Colonic mucosa (tissue), 4 donors: ENCODE measurements at regions not wholly inside any gene's neighbourhood (a gene's known extent, or its start where the extent isn't known, plus 50 kb on each side); places are given as distances from the start of the nearest gene placed in this dataset.
"Not testable (repeated sequence)": the region's sequence is repeated elsewhere in the genome, so short reads cannot be mapped to it uniquely, and the experiment has no call there.

Experiments
- DNase-seq: peaks from one replicate; pipeline ENCODE4 v3.0.0-alpha.2; 2020
- H3K27ac ChIP-seq: fragments of 200-600 bp; one replicate; pipeline ENCODE4 v1.8.0; 2021
- H3K27me3 ChIP-seq: fragments of 200-600 bp; one replicate; pipeline ENCODE4 v1.8.0; 2021
- H3K36me3 ChIP-seq: fragments of 200-600 bp; one replicate; pipeline ENCODE4 v1.8.0; 2021
- H3K4me1 ChIP-seq: fragments of 200-600 bp; one replicate; pipeline ENCODE4 v1.8.0; 2021; ENCODE audit warnings: mild to moderate bottlenecking
- H3K4me3 ChIP-seq: fragments of 200-600 bp; one replicate; pipeline ENCODE4 v1.8.0; 2021
- H3K9ac ChIP-seq, 2 donors: one replicate each; pipeline ENCODE4 v1.7.0; 2013; ENCODE audit warnings: control low read depth in 2 of 2, low read depth in 2 of 2, low read length in 2 of 2
- H3K9me3 ChIP-seq: fragments of 200-600 bp; one replicate; pipeline ENCODE4 v1.8.0; 2021
- CTCF ChIP-seq: fragments of 200-600 bp; IDR thresholded peaks from one replicate; pipeline ENCODE4 v1.8.0; 2022; ENCODE audit warnings: antibody characterized with exemption, mild to moderate bottlenecking
- intact Hi-C: fragments of 100-400 bp; cut with DNase I; formaldehyde crosslinking; loops from one replicate; pipeline ENCODE4 v1.14.1; 2022
- donor health status: healthy.
- donor health status: DM: no; HTN: no; CAD: no.
- donor health status: DM: no; HTN: no; CAD: no.

DNA sequence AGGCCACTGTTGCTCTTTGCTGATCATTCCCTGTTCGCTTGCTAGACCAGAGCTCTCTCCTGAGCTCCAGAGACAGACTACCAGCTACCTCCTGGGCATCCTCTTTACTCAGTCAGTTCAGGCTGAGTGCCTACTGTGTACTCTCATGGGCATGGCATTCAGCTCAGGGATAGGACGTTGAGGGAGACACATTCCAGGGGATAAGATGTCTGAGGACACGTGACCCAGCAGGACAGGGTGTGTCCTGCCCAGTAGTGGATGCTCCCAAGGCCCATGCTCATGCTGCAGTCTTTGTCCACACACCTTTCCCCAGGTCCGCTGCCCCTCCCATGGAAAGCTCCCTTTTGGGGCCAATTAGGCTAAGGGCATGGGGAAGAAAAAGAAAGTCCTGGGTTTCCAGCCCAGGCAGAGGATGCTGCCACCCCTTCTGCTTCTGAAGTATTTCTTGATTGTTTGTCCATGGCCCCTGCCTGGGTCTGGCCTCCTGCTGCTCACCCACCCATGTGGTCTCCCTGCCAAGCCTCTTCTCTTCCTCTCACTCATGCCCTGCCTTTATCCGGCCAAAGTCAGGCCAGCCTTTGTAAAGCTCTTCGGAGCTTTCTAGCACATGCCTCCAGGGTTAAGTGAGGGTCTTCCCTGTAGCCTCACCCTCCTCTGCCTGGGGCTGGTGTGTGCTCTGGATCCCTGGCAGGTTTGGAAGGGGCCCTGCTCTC lies 60.5 kb upstream of the PITX1 start:
- no peak for TF ChIP-seq CTCF
- Histone ChIP-seq H3K9me3 (no peaks in the 10 kb centered on the region), H3K9ac (no peak overlapping the region), H3K27me3 (no peaks in the 10 kb centered on the region), H3K36me3 (no peaks in the 10 kb centered on the region), H3K4me3 (no peak overlapping the region), H3K27ac (no peak overlapping the region), H3K4me1 (no peaks in the 10 kb centered on the region)
- intact Hi-C loops: no loop called here
- DNase-seq: no peak

DNA sequence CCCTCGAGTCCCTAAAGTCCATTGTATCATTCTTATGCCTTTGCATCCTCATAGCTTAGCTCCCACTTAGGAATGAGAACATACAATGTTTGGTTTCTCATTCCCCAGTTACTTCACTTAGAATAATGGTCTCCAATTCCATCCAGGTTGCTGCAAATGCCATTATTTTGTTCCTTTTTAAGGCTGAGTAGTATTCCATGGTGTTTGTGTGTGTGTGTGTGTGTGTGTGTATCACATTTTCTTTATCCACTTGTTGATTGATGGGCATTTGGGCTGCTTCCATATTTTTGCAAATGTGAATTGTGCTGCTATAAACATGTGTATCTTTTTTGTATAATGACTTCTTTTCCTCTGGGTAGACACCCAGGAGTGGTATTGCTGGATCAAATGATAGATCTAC lies 59.5 kb upstream of the PITX1 start:
- H3K4me1 ChIP-seq, H3K27ac ChIP-seq, H3K36me3 ChIP-seq, H3K9me3 ChIP-seq, H3K4me3 ChIP-seq, DNase-seq, H3K9ac ChIP-seq, intact Hi-C loops, H3K27me3 ChIP-seq: not testable (repeated sequence)

- Histone ChIP-seq H3K9me3 (no peaks in the 10 kb centered on the region), H3K9ac (no peak overlapping the region), H3K4me1 (no peaks in the 10 kb centered on the region), H3K4me3 (no peak overlapping the region), H3K27ac (no peak overlapping the region), H3K27me3 (no peaks in the 10 kb centered on the region), H3K36me3 (no peaks in the 10 kb centered on the region)
- DNase-seq: no peak
- no peak for TF ChIP-seq CTCF
- intact Hi-C loops: no loop called here
These were observed 58.4 kb upstream of the PITX1 start for GRCh38 chr5:135092476-135092875.

- Histone ChIP-seq H3K9me3 (no peaks in the 10 kb centered on the region), H3K4me3 (no peak overlapping the region), H3K4me1 (no peaks in the 10 kb centered on the region), H3K36me3 (no peaks in the 10 kb centered on the region), H3K27me3 (no peaks in the 10 kb centered on the region), H3K27ac (no peak overlapping the region), H3K9ac (no peak overlapping the region)
- intact Hi-C loops: no loop called here
- DNase-seq: no peak
- no peak for TF ChIP-seq CTCF
These were observed 57.3 kb upstream of the PITX1 start for GRCh38 chr5:135091286-135091685.

DNA sequence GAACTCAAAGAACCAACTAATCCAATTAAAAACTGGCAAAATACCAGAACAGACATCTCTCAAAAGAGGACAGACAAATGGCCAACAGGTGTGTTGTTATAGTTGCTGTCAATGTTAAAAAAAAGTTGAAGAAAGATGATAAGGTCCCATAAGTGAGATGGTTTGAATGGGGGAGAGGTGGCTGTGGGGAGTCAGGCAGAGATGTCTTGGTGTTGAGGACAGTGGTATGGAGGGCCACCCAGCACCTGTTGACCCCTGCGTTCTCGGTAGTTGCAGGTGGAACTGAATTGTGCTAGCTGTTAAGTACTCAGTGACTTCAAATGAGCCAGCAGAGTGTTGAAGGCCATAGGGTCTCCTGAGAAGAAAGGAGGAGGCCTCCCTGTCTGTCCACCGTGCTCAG lies 55.9 kb upstream of the PITX1 start:
- Histone ChIP-seq H3K4me1 (no peaks in the 10 kb centered on the region), H3K27ac (no peak overlapping the region), H3K36me3 (no peaks in the 10 kb centered on the region), H3K4me3 (no peak overlapping the region), H3K27me3 (no peaks in the 10 kb centered on the region), H3K9me3 (no peaks in the 10 kb centered on the region), H3K9ac (no peak overlapping the region)
- intact Hi-C loops: no loop called here
- DNase-seq: no peak
- TF ChIP-seq CTCF: no peak

- H3K4me3 ChIP-seq: no peak overlapping the region
- no peak overlapping the region for H3K27ac ChIP-seq
- no peak for TF ChIP-seq CTCF
- H3K27me3 ChIP-seq: no peaks in the 10 kb centered on the region
- no peak overlapping the region for H3K9ac ChIP-seq
- intact Hi-C loops: no loop called here
- no peaks in the 10 kb centered on the region for H3K9me3 ChIP-seq
- DNase-seq: no peak
- no peaks in the 10 kb centered on the region for H3K4me1 ChIP-seq
- H3K36me3 ChIP-seq: no peaks in the 10 kb centered on the region
These were observed 54.9 kb upstream of the PITX1 start for GRCh38 chr5:135088911-135089310.
